Hepatocyte (in vitro differentiated cells): ENCODE measurements at regions not wholly inside any gene's neighbourhood (a gene's known extent, or its start where the extent isn't known, plus 50 kb on each side); places are given as distances from the start of the nearest gene placed in this dataset.

Experiments
- DNase-seq: peaks from one replicate; pipeline ENCODE4 v3.0.0-alpha.2; 2016; ENCODE audit warnings: low spot score
- H2AFZ ChIP-seq: fragments of 200-600 bp; sonication (generic); 2 replicates; pipeline ENCODE4 v1.6.0; 2016; ENCODE audit warnings: antibody characterized with exemption, mild to moderate bottlenecking
- H3K27ac ChIP-seq: fragments of 200-600 bp; sonication (generic); 2 replicates; pipeline ENCODE4 v1.5.1; 2016; ENCODE audit warnings: mild to moderate bottlenecking
- H3K27me3 ChIP-seq: fragments of 200-600 bp; sonication (generic); 2 replicates; pipeline ENCODE4 v1.6.1; 2016
- H3K36me3 ChIP-seq: fragments of 200-600 bp; sonication (generic); replicated peaks from 2 replicates; pipeline ENCODE4 v1.5.1; 2016; ENCODE audit warnings: low read depth; ENCODE audit not compliant: insufficient read depth
- H3K4me1 ChIP-seq: fragments of 200-600 bp; sonication (generic); 2 replicates; pipeline ENCODE4 v1.5.1; 2016; ENCODE audit warnings: mild to moderate bottlenecking, moderate library complexity; ENCODE audit not compliant: insufficient read depth
- H3K4me2 ChIP-seq: fragments of 200-600 bp; sonication (generic); 2 replicates; pipeline ENCODE4 v1.6.0; 2016
- H3K4me3 ChIP-seq: fragments of 200-600 bp; sonication (generic); 2 replicates; pipeline ENCODE4 v1.5.1; 2016; ENCODE audit warnings: mild to moderate bottlenecking
- H3K79me2 ChIP-seq: fragments of 200-600 bp; sonication (generic); 2 replicates; pipeline ENCODE4 v1.6.0; 2017; ENCODE audit warnings: mild to moderate bottlenecking
- H3K9me2 ChIP-seq: fragments of 200-600 bp; sonication (generic); replicated peaks from 2 replicates; pipeline ENCODE4 v1.6.0; 2017; ENCODE audit warnings: mild to moderate bottlenecking; ENCODE audit not compliant: insufficient read depth
- H3K9me3 ChIP-seq: fragments of 200-600 bp; sonication (generic); 2 replicates; pipeline ENCODE4 v1.5.1; 2016; ENCODE audit warnings: low read depth, mild to moderate bottlenecking
- H4K20me1 ChIP-seq: fragments of 200-600 bp; sonication (generic); 2 replicates; pipeline ENCODE4 v1.6.0; 2016; ENCODE audit warnings: mild to moderate bottlenecking; ENCODE audit not compliant: insufficient read depth, poor library complexity, severe bottlenecking
- EZH2 ChIP-seq: fragments of 200-600 bp; sonication (generic); IDR thresholded peaks from 2 replicates; pipeline ENCODE4 v1.6.1; 2016; ENCODE audit warnings: antibody characterized with exemption, mild to moderate bottlenecking, borderline replicate concordance
- EZH2phosphoT487 ChIP-seq: fragments of 200-600 bp; sonication (generic); IDR thresholded peaks from one replicate; pipeline ENCODE4 v1.6.1; 2018; ENCODE audit warnings: antibody characterized with exemption, mild to moderate bottlenecking, low read depth, moderate library complexity; ENCODE audit not compliant: unreplicated experiment, severe bottlenecking
- WGBS: methylation state at CpG from one replicate; pipeline ENCODE4 v1.1.6; 2016; ENCODE audit warnings: low lambda C conversion rate; ENCODE audit errors: missing lambda C conversion rate; 5-methylcytosine and 5-hydroxymethylcytosine counted together
- TF ChIP-seq, protein P1 (sequence below): fragments of 200-600 bp; sonication (generic); IDR thresholded peaks from 2 replicates; pipeline ENCODE4 v1.5.1; 2016; ENCODE audit warnings: antibody characterized with exemption, mild to moderate bottlenecking; ENCODE audit not compliant: poor library complexity

DNA sequence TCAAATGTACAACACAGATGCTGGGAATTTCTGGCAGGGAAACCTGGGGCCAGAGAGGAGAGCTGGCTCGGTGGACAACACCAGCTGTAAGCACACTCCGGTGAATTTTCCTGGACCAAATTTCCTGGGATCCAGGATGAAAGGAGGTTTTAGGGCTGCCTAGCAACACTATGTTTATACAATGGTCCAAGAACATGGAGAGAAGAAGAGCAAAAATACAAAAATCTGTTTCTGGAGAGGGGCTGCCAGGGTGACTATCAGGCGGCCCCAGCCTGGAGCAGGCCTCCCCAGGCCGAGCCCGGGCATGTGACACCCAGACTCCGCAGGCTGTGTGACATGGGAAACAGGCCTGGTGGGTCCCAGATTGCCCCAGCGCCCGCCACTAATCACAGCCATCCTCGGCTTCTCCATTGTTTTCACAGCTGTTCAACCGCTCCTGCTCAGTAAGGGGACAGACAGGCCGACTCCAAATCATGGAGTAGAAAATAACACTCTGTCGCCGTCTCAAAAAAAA is 336.0 kb upstream of the NFIA start:
- H3K27ac ChIP-seq = no peak overlapping the region
- H3K4me2 ChIP-seq = no peak overlapping the region
- no peaks in the 10 kb centered on the region for H3K9me3 ChIP-seq
- H3K4me1 ChIP-seq = no peaks in the 10 kb centered on the region
- WGBS = 73% methylated on average over 12 of the region's 13 CpGs
- H3K4me3 ChIP-seq = no peak overlapping the region
- H3K79me2 ChIP-seq = no peaks in the 10 kb centered on the region
- no peak for DNase-seq
- H4K20me1 ChIP-seq = no peaks in the 10 kb centered on the region
- TF ChIP-seq EZH2phosphoT487 (no peak), EZH2 (no peak)
- TF ChIP-seq, protein P1, sequence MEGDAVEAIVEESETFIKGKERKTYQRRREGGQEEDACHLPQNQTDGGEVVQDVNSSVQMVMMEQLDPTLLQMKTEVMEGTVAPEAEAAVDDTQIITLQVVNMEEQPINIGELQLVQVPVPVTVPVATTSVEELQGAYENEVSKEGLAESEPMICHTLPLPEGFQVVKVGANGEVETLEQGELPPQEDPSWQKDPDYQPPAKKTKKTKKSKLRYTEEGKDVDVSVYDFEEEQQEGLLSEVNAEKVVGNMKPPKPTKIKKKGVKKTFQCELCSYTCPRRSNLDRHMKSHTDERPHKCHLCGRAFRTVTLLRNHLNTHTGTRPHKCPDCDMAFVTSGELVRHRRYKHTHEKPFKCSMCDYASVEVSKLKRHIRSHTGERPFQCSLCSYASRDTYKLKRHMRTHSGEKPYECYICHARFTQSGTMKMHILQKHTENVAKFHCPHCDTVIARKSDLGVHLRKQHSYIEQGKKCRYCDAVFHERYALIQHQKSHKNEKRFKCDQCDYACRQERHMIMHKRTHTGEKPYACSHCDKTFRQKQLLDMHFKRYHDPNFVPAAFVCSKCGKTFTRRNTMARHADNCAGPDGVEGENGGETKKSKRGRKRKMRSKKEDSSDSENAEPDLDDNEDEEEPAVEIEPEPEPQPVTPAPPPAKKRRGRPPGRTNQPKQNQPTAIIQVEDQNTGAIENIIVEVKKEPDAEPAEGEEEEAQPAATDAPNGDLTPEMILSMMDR = no peak
- H2AFZ ChIP-seq = no peak overlapping the region
- H3K36me3 ChIP-seq = no peaks in the 10 kb centered on the region
- H3K9me2 ChIP-seq = no peaks in the 10 kb centered on the region
- H3K27me3 ChIP-seq = no peaks in the 10 kb centered on the region

DNA sequence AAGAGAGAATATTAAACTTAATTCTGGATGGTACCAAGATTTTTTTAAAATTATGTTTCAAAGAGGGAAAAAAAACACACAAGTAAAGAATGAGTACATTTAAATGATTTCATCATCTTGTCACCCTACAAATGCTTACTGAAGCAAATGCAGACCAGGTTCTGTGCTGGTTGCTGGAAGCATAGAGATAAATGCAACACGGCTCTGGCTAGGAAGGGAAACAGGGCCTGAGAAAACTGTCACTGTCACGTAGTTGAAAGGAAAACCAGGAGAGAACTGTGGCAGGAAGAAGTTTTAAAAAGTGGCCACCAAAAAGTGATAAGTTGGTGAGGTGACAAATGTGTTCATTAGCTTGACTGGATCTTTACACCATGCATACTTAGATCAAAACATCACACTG is 336.9 kb upstream of the NFIA start:
- H4K20me1 ChIP-seq = no peaks in the 10 kb centered on the region
- H3K4me3 ChIP-seq = no peak overlapping the region
- no peaks in the 10 kb centered on the region for H3K9me3 ChIP-seq
- no peaks in the 10 kb centered on the region for H3K27me3 ChIP-seq
- no peaks in the 10 kb centered on the region for H3K79me2 ChIP-seq
- H2AFZ ChIP-seq = no peak overlapping the region
- H3K27ac ChIP-seq = no peak overlapping the region
- no peaks in the 10 kb centered on the region for H3K36me3 ChIP-seq
- no peaks in the 10 kb centered on the region for H3K9me2 ChIP-seq
- no peaks in the 10 kb centered on the region for H3K4me1 ChIP-seq
- WGBS = 67% methylated on average over 2 of the region's 2 CpGs
- DNase-seq = no peak
- H3K4me2 ChIP-seq = no peak overlapping the region
- TF ChIP-seq, protein P1 = no peak
- TF ChIP-seq EZH2 = no peak
- TF ChIP-seq EZH2phosphoT487 = no peak

DNA sequence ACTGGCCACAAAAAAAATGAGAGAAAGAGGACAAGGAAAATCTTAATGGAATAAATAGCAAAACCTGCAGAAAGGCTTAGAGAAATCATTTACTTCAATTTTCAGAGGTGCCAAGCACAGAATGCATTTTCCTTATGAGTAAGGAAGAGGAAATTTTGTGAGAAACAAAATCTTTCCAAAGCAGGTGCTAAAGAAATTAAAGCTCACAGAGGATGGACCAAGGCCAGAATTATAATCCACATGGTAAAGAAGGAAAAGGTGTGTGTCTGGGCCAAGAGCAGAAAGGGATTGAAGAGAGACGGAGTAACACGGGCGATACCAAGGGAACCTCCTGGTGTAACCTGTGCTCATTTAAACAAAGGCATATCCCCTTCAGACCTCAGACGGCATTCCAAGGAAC is 340.0 kb upstream of the NFIA start:
- no peaks in the 10 kb centered on the region for H3K9me2 ChIP-seq
- no peaks in the 10 kb centered on the region for H3K27me3 ChIP-seq
- H3K9me3 ChIP-seq = no peaks in the 10 kb centered on the region
- TF ChIP-seq EZH2 = no peak
- TF ChIP-seq, protein P1 = no peak
- no peak for TF ChIP-seq EZH2phosphoT487
- no peak for DNase-seq
- H3K4me1 ChIP-seq = no peaks in the 10 kb centered on the region
- no peaks in the 10 kb centered on the region for H3K36me3 ChIP-seq
- no peak overlapping the region for H3K4me2 ChIP-seq
- H3K79me2 ChIP-seq = no peaks in the 10 kb centered on the region
- H3K4me3 ChIP-seq = no peak overlapping the region
- no peaks in the 10 kb centered on the region for H4K20me1 ChIP-seq
- H2AFZ ChIP-seq = no peak overlapping the region
- 95% methylated on average over 4 of the region's 4 CpGs for WGBS
- H3K27ac ChIP-seq = no peak overlapping the region

DNA sequence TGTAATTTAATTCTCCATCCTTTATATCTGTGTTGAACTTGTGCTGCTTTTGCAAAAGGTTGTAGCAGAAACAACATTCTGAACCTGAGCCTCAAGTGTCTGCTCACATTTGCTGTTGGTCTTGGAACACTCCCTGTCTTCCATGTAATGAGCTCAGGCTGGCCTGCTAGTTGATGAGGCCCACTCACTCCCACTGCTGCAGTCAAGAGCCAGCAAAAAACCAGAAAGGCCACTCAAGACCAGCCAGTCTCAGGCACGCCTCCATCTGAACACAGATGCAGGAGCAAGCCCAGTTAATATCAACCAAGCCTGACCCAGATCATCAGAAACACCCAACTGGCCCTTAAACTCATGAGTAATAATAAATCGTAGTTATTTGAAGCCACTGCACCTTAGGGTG is 342.2 kb upstream of the NFIA start:
- H4K20me1 ChIP-seq = no peaks in the 10 kb centered on the region
- H3K9me3 ChIP-seq = no peaks in the 10 kb centered on the region
- no peaks in the 10 kb centered on the region for H3K9me2 ChIP-seq
- no peak for TF ChIP-seq EZH2phosphoT487
- no peak for TF ChIP-seq EZH2
- TF ChIP-seq, protein P1 = no peak
- H3K36me3 ChIP-seq = no peaks in the 10 kb centered on the region
- H3K4me1 ChIP-seq = no peaks in the 10 kb centered on the region
- no peak overlapping the region for H3K27ac ChIP-seq
- H3K4me3 ChIP-seq = no peak overlapping the region
- H3K27me3 ChIP-seq = no peaks in the 10 kb centered on the region
- WGBS = 81% methylated on average over 2 of the region's 2 CpGs
- no peak overlapping the region for H3K4me2 ChIP-seq
- H3K79me2 ChIP-seq = no peaks in the 10 kb centered on the region
- no peak overlapping the region for H2AFZ ChIP-seq
- no peak for DNase-seq
